ENCODE measurements at regions not wholly inside any gene's neighbourhood (a gene's known extent, or its start where the extent isn't known, plus 50 kb on each side); places are given as distances from the start of the nearest gene placed in this dataset.

DNA sequence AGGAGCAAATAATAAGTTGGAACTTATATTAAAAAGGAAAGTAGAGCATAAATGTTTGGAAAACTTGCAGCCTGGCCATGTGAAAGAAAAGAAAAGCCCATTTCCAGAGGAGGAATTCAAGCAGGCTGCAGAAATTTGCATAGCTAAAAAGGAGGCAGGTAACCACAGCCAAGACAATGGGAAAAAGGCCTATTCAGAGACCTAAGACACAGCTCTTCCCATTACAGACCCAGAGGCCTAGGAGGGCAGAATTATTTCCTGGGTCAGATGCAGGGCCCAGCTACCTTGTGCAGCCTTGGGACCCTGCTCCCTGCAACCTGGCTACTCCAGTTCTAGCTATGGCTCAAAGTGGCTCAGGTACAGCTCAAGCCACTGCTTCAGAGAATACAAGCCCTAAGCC, 234.6 kb upstream of the BCHE start:
- TF ChIP-seq, protein P1, sequence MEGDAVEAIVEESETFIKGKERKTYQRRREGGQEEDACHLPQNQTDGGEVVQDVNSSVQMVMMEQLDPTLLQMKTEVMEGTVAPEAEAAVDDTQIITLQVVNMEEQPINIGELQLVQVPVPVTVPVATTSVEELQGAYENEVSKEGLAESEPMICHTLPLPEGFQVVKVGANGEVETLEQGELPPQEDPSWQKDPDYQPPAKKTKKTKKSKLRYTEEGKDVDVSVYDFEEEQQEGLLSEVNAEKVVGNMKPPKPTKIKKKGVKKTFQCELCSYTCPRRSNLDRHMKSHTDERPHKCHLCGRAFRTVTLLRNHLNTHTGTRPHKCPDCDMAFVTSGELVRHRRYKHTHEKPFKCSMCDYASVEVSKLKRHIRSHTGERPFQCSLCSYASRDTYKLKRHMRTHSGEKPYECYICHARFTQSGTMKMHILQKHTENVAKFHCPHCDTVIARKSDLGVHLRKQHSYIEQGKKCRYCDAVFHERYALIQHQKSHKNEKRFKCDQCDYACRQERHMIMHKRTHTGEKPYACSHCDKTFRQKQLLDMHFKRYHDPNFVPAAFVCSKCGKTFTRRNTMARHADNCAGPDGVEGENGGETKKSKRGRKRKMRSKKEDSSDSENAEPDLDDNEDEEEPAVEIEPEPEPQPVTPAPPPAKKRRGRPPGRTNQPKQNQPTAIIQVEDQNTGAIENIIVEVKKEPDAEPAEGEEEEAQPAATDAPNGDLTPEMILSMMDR (IDR thresholded peaks at IDR 0.05), result no peak
- Mint-ChIP-seq H3K4me3 (ENCODE audit: unreplicated experiment) (no peak overlapping the region), H3K9me3 (ENCODE audit: unreplicated experiment) (no peaks in the 10 kb centered on the region), H3K27me3 (ENCODE audit: unreplicated experiment) (no peaks in the 10 kb centered on the region), H3K36me3 (ENCODE audit: unreplicated experiment) (no peaks in the 10 kb centered on the region), H3K27ac (ENCODE audit: unreplicated experiment) (no peak overlapping the region), H3K4me1 (ENCODE audit: unreplicated experiment) (no peaks in the 10 kb centered on the region)
- DNase-seq (ENCODE audit: extremely low spot score, unreplicated experiment), result no peak

DNA sequence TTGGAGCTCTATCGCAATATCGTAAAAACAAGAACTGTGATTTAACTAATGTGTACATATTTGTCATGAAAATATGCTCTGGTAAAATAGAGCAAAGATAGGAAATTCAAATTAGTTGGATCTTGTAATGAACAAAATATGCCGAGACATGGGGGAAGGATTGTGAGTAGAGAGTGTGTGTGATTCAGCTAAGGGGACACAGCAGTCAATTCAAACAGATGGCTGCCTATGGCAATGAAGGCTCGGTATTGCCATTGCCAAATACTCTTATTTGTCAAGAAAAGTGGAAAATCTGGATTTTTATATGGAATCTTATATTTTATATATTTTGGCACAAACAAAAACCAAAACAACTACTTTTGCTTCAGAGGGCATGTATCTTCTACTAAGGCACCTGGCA, 227.3 kb upstream of the BCHE start:
- Mint-ChIP-seq H3K36me3 (ENCODE audit: unreplicated experiment) (no peaks in the 10 kb centered on the region), H3K27me3 (ENCODE audit: unreplicated experiment) (peaks cover 2% of the 10 kb centered on the region), H3K4me3 (ENCODE audit: unreplicated experiment) (no peak overlapping the region), H3K4me1 (ENCODE audit: unreplicated experiment) (no peaks in the 10 kb centered on the region), H3K9me3 (ENCODE audit: unreplicated experiment) (no peaks in the 10 kb centered on the region), H3K27ac (ENCODE audit: unreplicated experiment) (no peak overlapping the region)
- TF ChIP-seq, protein P1 (IDR thresholded peaks at IDR 0.05), result no peak
- no peak for DNase-seq (ENCODE audit: extremely low spot score, unreplicated experiment)

DNA sequence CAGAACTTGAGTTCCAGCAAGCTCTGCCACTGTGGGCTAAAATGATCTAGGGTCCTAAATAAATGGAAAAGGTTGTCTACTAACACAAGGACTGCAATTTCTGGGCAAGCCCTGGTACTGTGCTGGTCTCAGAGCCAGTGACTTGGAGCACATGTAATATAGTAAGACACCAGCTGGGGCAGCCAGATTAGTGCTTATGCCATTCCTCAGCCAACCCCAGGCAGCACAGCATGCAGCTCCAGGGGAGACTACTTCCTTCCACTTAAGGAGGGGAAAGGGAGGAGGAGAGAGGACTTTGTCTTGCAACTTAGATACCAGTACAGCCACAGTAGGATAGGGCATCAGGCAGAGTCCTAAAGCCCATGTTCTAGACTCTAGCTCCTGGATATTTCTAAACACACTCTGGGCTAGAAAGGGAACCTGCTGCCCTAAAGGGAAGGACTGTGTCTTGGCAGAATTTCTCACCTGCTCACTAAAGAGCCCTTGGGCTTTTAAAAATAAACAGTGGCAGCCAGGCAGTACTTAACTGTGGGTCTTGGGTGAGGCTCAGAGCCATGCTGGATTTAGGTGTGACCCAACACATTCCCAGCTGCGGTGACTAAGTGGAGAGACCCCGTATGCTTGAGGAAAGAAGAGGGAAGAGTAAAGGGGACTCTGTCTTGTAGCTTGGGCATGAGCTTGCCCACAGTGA, 223.7 kb upstream of the BCHE start:
- Mint-ChIP-seq H3K4me1 (ENCODE audit: unreplicated experiment) (no peaks in the 10 kb centered on the region), H3K9me3 (ENCODE audit: unreplicated experiment) (no peaks in the 10 kb centered on the region), H3K4me3 (ENCODE audit: unreplicated experiment) (no peak overlapping the region), H3K27ac (ENCODE audit: unreplicated experiment) (no peak overlapping the region), H3K27me3 (ENCODE audit: unreplicated experiment) (peaks cover 2% of the 10 kb centered on the region), H3K36me3 (ENCODE audit: unreplicated experiment) (no peaks in the 10 kb centered on the region)
- DNase-seq (ENCODE audit: extremely low spot score, unreplicated experiment), result no peak
- TF ChIP-seq, protein P1 (IDR thresholded peaks at IDR 0.05), result no peak

DNA sequence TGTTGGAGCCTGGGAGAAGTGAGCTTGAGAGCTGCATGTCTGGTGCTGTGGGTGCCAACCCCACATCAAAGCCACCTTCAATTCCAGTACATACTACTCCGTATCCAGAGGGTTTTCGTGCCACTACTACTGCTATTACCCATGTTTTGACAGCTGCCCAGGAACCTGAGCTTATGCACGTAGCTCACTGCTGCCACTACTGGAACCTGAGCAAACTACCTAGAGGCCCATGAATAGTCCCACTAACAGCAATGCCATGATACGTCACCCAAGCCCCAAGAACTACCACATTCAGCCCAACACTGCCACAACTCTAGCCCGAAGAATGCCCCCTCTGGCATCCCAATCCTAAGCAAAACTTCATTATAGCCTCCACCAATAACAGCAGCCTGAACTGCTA, 215.2 kb upstream of the BCHE start:
- H3K27me3 Mint-ChIP-seq (ENCODE audit: unreplicated experiment), result no peaks in the 10 kb centered on the region
- no peaks in the 10 kb centered on the region for H3K36me3 Mint-ChIP-seq (ENCODE audit: unreplicated experiment)
- H3K9me3 Mint-ChIP-seq (ENCODE audit: unreplicated experiment), result peaks cover 6% of the 10 kb centered on the region
- H3K4me1 Mint-ChIP-seq (ENCODE audit: unreplicated experiment), result no peaks in the 10 kb centered on the region
- TF ChIP-seq, protein P1 (IDR thresholded peaks at IDR 0.05), result no peak
- no peak overlapping the region for H3K27ac Mint-ChIP-seq (ENCODE audit: unreplicated experiment)
- no peak overlapping the region for H3K4me3 Mint-ChIP-seq (ENCODE audit: unreplicated experiment)
- no peak for DNase-seq (ENCODE audit: extremely low spot score, unreplicated experiment)

DNA sequence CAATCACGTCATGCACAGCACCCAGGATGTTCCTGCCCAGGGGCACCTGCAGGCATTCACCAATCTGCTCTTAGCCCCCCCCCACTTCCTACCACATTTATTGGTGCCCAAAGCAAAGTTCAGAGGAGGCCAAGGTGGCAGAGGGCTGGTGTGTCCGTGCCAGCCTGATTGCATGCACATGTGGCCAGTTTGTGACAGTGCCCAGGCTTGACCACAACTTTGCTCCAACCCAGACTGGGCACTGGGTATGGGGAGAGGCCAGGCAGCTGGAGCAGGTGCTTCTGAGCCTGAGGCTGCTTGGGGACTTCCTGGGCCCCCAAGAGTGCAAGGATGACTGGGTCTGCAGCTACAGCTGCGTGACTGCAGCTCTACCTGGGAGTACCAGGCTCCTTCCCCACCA, 192.3 kb upstream of the BCHE start:
- DNase-seq (ENCODE audit: extremely low spot score, unreplicated experiment), result no peak
- no peaks in the 10 kb centered on the region for H3K4me1 Mint-ChIP-seq (ENCODE audit: unreplicated experiment)
- H3K9me3 Mint-ChIP-seq (ENCODE audit: unreplicated experiment), result peaks cover 15% of the 10 kb centered on the region
- H3K27me3 Mint-ChIP-seq (ENCODE audit: unreplicated experiment), result no peaks in the 10 kb centered on the region
- no peaks in the 10 kb centered on the region for H3K36me3 Mint-ChIP-seq (ENCODE audit: unreplicated experiment)
- H3K27ac Mint-ChIP-seq (ENCODE audit: unreplicated experiment), result no peak overlapping the region
- H3K4me3 Mint-ChIP-seq (ENCODE audit: unreplicated experiment), result no peak overlapping the region
- TF ChIP-seq, protein P1 (IDR thresholded peaks at IDR 0.05), result no peak

Measured in osteocyte (in vitro differentiated cells).